Stimulated activated CD4-positive, alpha-beta T cell treated with anti-CD3 and anti-CD28 coated beads, Interleukin-2, amount 100 ng/mL, for 48 hours (primary cell): ENCODE measurements at regions not wholly inside any gene's neighbourhood (a gene's known extent, or its start where the extent isn't known, plus 50 kb on each side); places are given as distances from the start of the nearest gene placed in this dataset.

ENCODE experiments used
- DNase-seq, 2 donors: peaks; one replicate each; pipeline ENCODE4 v3.0.0-alpha.2; 2020

DNA sequence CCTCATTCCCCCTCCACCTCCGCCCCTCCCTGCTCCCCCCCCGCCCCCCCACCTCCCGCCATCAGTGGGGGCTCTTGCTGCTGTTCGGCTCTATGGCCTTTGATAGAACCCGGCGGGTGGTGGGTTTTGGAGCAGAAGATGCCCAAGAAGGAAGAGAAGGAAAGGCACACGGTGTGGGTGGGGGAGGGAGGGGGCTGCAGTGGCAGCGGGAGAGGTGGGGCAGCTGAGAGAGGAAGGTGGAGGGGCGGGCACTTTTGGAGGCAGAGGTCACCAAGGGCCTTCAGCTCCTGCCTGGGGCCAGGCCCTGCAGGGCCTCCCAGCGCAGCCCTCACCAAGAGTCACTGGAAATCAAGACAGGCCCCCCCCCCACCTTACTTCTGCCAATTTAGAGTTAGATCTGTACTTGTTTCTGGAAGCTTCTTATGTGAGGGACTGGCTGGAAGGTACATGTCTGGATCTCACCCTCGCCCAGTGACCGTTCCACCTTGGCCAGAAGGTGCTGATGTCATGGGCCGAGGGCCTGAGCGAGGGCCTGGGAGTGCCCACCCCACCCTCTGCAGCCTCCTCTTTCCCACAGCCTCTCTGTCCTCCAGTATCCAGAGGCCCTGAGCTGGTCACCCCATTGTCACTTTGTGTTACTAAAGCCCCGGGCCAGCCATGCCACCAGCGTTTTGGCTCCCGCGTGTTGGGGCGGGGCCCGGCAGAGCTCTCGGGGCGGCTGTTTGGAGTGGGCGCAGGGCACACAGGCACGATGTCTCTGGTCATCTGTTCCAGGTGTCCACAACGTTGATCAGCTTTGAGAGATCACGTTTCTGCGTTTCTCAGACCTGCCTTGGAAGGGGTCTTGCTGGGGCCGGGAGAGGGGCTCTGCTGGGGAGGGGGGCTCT, 153.9 kb downstream of the KIF26A start:
- no peak for DNase-seq

- no peak for DNase-seq
Measured at GRCh38 chr14:104293231-104293841, 154.9 kb downstream of the KIF26A start.

- DNase-seq = no peak
Measured at GRCh38 chr14:104293851-104294627, 155.7 kb downstream of the KIF26A start.

- no peak for DNase-seq
Measured at GRCh38 chr14:104294628-104294982, 156.2 kb downstream of the KIF26A start.

- no peak for DNase-seq
Measured at GRCh38 chr14:104294983-104295680, 156.7 kb downstream of the KIF26A start.

DNA sequence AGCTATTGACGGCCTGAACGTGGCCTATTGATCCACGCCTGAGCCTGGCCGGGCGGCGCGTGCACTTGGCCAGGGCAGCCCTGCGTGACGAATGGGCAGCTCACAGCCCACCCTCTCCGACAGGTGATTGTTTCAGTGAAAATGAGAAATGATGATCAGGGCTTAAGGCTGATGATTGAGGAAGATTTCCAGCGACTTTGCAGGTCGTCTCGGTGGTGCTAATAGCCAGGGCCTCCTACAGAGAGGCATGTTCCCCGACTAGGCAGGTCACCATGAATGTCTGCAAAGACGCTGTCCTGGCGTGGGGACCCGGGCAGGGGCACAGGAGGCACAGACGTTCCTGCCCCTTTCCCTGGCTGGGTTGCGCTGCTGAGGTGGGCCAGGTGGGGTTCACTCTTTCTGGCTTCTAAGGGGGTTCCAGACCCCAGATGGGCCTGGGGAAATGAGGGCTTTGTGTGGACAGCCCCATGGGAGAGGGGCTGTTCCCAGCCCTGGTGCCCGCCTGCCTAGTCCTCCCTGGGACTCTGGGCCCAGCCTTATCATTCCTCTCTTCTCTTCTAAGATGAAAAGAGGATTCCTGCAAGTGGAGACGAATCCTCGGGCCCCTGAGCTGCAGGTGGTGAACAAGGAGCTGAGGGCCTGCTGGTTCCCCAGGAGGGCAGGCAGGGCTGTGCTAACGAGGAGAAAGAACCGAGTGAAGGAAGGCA, 157.4 kb downstream of the KIF26A start:
- DNase-seq = no peak

GRCh38 chr14:104296388-104297312, 158.3 kb downstream of the KIF26A start:
- no peak for DNase-seq

- no peak for DNase-seq
Measured at GRCh38 chr14:104297313-104297704, 158.9 kb downstream of the KIF26A start.

GRCh38 chr14:104297721-104298401, 159.5 kb downstream of the KIF26A start:
- DNase-seq = no peak

DNA sequence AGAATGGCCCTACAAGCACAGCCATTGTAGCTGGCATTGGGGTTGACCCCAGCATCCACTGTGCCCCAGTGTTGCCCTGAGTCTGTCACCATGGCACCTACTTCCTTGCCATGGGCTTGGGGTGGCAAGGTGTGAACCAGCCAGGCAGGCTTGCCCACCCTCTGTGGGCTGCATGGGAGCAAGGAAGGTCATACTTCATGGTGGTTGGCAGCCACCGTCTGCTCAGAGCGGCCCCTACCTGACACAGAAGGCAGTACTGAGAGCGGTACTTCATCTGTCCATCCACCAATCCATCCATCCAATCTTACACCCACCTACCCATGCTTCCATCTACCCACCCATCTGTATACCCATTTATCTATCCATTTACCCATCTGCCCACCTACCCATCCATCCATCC, 160.1 kb downstream of the KIF26A start:
- no peak for DNase-seq

GRCh38 chr14:104299993-104300761, 161.8 kb downstream of the KIF26A start:
- DNase-seq = no peak

DNA sequence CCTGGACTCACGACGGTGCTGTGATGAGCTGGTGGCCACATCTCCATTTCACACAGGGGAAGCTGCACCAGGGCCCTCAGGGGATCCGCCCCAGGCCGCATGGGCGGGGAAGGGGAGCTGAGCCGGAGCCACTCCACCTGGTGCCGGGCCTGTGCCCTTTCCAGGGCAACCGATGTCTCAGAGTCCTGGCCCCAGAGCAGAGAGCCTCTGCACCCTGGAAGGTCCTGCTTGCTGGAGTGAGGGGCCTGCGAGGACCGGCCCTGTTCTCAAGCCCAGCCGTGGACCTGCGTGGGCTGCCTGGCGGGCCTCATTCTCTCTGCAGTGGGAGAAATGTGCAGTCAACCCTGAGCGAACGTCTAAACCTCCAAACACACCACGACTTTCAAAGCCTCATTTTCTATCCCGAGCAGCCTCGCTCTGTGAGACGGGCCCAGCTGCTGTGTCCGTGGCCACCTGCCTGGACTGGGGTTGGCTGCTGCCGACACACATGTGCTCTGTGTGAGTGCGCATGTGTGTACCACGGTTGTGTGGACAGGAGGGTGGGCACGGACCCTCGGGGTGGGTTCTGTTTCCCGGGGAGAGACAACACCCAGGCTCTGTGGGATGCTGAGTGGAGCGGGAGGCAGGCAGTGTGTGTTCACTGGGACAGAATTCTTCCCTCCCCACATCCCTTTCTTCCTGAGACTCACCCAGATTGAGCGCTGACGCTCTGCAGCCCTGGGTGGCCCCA, 163.5 kb downstream of the KIF26A start:
- no peak for DNase-seq

GRCh38 chr14:104302794-104303405, 164.5 kb downstream of the KIF26A start:
- no peak for DNase-seq

DNA sequence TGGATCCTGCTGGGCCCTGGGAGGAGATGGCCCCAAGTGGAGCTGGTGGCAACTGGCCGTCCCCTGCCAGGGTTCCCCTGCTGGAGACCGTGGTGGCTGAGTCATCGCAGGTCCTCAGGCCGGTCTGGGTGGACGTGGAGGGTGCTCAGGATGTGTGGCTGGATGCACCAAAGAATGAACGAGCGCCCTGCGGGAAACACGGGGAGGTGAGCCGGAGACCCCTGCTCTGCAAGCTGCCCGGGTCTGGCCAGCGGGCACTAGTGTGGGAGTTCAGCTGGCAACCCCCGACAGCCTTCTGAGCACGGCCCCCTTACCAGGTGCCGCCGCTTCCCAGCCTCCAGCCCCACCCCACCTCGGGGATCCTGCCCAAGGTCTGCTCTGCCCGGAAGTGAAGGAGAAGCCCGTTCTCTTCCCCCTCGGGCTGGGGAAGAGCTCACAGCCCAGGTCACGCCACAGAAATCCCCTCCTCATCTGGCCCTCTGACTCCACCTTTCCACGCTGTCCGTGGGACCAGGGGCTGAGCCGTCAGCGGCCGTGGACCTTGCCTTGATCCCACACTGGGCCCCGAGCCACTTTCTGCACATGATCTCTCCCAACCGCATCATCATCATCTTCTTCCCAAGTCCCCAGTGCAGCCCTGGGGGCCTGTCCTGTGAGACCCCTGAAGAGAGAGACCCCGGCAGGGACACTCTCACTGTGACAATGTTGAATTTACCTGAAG, 165.5 kb downstream of the KIF26A start:
- DNase-seq = no peak

DNA sequence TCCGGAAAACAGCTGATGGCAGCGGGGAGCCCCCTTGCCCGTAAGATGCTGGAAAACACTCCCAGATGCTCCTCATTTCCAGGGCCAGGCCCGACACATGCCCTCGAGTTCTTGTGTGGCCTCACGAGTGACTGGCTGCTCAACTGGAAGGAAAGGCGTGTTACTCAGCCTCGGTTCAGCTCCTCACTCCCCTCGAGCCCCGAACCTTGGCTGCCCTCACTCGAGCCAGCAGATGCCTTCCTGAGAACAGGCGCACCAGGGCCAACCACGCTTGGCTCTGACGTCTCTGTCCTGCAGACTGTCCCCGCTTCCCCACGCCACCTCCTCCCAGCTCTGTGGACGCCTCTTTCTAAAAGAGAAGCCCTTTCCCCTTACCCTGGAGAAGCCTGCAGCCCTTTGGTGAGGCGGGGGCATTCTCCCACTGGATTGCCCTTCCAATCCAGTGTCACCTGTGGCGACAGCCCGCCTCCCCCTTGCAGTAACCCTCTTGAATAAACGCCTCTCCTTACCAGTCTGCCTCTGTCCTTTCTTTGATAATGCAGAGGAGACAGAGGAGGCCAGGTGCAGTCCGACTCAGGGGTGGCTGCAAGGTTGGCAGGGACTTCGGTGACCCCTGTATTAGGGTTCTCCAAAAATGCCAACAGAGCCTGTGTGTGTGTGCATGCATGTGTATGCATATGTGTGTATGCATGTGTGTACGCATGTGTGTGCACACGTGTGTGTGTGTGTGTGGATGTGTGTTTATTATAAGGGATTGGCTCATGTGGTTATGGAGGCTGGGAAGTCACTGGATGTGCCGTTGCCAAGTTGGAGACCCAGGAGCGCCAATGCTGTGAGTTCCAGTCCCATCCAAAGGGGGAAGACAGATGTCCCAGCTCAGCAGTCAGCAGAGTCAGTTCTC, 166.3 kb downstream of the KIF26A start:
- DNase-seq = no peak

GRCh38 chr14:104305511-104306449, 167.4 kb downstream of the KIF26A start:
- DNase-seq = no peak
